ENCODE measurements at regions not wholly inside any gene's neighbourhood (a gene's known extent, or its start where the extent isn't known, plus 50 kb on each side); places are given as distances from the start of the nearest gene placed in this dataset.

GRCh38 chr2:138893746-138894145 is 113.6 kb upstream of the NXPH2 start (continued):
- TF ChIP-seq ZBTB43 (CRISPR knock-in tag; IDR thresholded peaks at IDR 0.05) (no peak), NR1H2 (CRISPR knock-in tag; IDR thresholded peaks at IDR 0.05) (no peak), ZBED1 (IDR thresholded peaks at IDR 0.05) (no peak), ATF2 (CRISPR knock-in tag; IDR thresholded peaks at IDR 0.05) (no peak)

- H3K9me3 ChIP-seq (replicated peaks; ENCODE audit: control insufficient read depth, insufficient read depth, low read depth, low read length): no peaks in the 10 kb centered on the region
- H3K27me3 ChIP-seq (ENCODE audit: control insufficient read depth in 2 of 2, insufficient read depth in 2 of 2, low read length in 2 of 2): no peaks in the 10 kb centered on the region
- 0% methylated on average over 1 of the region's 1 CpG for WGBS (ENCODE audit: insufficient coverage, low coverage, missing lambda C conversion rate)
- ChIA-PET CTCF (ENCODE audit: low intra/inter-chr PET ratio) (no interaction called here), POLR2A (no interaction called here)
- no peaks in the 10 kb centered on the region for H3K79me2 ChIP-seq (ENCODE audit: control insufficient read depth, insufficient read depth, low read length)
- H3K9ac ChIP-seq (ENCODE audit: insufficient read depth in 1 of 2, low read depth in 2 of 2, low read length in 2 of 2): no peak overlapping the region
- no TSS peak for BruUV-seq (replicated peaks)
- H3K36me3 ChIP-seq (ENCODE audit: control insufficient read depth, insufficient read depth, low read length): no peaks in the 10 kb centered on the region
- H3K4me1 ChIP-seq (replicated peaks in 1 of 2; ENCODE audit: control insufficient read depth in 2 of 2, insufficient read depth in 2 of 2, low read length in 2 of 2): no peaks in the 10 kb centered on the region
- H4K20me1 ChIP-seq (replicated peaks; ENCODE audit: control insufficient read depth, insufficient read depth, low read length): no peaks in the 10 kb centered on the region
- no peak overlapping the region for H3K27ac ChIP-seq (ENCODE audit: extremely low read depth, low read depth, low read length)
- no peaks in the 10 kb centered on the region for H3K9me1 ChIP-seq (ENCODE audit: control insufficient read depth, insufficient read depth, low read length)
- TF ChIP-seq PREB (CRISPR knock-in tag; IDR thresholded peaks at IDR 0.05): no peak
- TF ChIP-seq GATA2 (CRISPR knock-in tag; IDR thresholded peaks at IDR 0.05): no peak
- no peak for TF ChIP-seq ZNF311 (CRISPR knock-in tag; IDR thresholded peaks at IDR 0.05)
- TF ChIP-seq CTBP1 (IDR thresholded peaks at IDR 0.05; ENCODE audit: borderline replicate concordance): no peak
- TF ChIP-seq RBM39 (optimal IDR thresholded peaks at IDR 0.05; ENCODE audit: low read depth, low read length): no peak
- no peak for TF ChIP-seq HNRNPH1 (optimal IDR thresholded peaks at IDR 0.05; ENCODE audit: low read depth, low read length)
- TF ChIP-seq TEAD4 (IDR thresholded peaks at IDR 0.05; ENCODE audit: low read length): no peak
- no peak for TF ChIP-seq TEAD4 (CRISPR knock-in tag; IDR thresholded peaks at IDR 0.05; ENCODE audit: borderline replicate concordance)
- no peak for TF ChIP-seq SRSF7 (optimal IDR thresholded peaks at IDR 0.05; ENCODE audit: low read depth, low read length)
- TF ChIP-seq MCM3 (IDR thresholded peaks at IDR 0.05): no peak
- no peak for TF ChIP-seq IRF2 (CRISPR knock-in tag; IDR thresholded peaks at IDR 0.05)
- no peak overlapping the region for H3K4me3 ChIP-seq
- FAIRE-seq: no peak
- intact Hi-C loops (cut with micrococcal nuclease): no loop called here
- no peak overlapping the region for H2AFZ ChIP-seq (ENCODE audit: low read depth, low read length)
- no peak overlapping the region for H3K4me2 ChIP-seq (ENCODE audit: insufficient read depth, low read length)
- in situ Hi-C loops (cut with MboI): no loop called here
- no peak for DNase-seq (ENCODE audit: extremely low read depth in 1 of 4, low spot score in 3 of 4)
- ATAC-seq: no peak
Observed at GRCh38 chr2:138881126-138881525, 100.9 kb upstream of the NXPH2 start.
